ENCODE measurements at regions not wholly inside any gene's neighbourhood (a gene's known extent, or its start where the extent isn't known, plus 50 kb on each side); places are given as distances from the start of the nearest gene placed in this dataset.

DNA sequence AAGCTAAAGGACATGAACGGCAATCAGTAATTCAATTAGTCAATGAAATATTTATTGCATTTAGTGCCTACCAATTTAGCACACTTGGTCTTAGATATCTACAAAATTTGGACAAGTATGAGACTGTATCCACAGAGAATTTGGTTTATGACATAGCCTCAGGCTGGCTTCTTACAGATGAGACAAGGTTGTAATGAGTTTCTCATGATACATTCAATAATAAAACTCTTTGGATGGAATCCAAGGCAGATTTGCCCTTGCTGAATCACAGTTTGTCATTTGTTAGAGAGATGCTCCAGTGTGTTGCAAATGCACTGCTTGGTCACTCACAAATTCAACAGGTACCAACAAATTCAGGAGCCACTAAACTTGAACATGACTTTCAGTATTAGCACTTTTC lies 162.5 kb downstream of the GPR37 start (continued):
- TF ChIP-seq, protein P1, sequence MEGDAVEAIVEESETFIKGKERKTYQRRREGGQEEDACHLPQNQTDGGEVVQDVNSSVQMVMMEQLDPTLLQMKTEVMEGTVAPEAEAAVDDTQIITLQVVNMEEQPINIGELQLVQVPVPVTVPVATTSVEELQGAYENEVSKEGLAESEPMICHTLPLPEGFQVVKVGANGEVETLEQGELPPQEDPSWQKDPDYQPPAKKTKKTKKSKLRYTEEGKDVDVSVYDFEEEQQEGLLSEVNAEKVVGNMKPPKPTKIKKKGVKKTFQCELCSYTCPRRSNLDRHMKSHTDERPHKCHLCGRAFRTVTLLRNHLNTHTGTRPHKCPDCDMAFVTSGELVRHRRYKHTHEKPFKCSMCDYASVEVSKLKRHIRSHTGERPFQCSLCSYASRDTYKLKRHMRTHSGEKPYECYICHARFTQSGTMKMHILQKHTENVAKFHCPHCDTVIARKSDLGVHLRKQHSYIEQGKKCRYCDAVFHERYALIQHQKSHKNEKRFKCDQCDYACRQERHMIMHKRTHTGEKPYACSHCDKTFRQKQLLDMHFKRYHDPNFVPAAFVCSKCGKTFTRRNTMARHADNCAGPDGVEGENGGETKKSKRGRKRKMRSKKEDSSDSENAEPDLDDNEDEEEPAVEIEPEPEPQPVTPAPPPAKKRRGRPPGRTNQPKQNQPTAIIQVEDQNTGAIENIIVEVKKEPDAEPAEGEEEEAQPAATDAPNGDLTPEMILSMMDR (IDR thresholded peaks at IDR 0.05), result no peak
- no peak for TF ChIP-seq ESRRA (IDR thresholded peaks at IDR 0.05; ENCODE audit: borderline replicate concordance, low read length)
- TF ChIP-seq CHD2 (IDR thresholded peaks at IDR 0.05; ENCODE audit: low read length, partially characterized antibody), result no peak

DNA sequence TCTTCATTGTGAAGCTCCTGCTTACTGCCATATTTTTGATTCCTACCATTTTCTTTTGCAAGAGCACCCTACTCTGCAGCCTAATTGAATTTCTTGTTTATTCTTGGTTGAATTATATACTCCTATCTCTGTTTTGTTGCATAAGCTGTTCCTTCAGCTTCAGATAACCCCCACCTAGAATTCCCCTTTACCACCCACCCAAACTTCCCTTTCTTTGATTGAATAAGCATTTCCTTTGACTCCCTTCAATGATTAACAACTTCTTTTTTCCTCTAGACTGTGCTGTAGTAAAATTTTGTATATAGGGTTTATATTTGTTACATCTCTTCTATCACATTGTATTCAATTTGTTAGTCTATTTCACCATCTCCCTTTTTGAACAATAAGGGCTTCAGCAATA lies 168.1 kb downstream of the GPR37 start:
- Histone ChIP-seq H3K4me3 (no peak overlapping the region), H3K4me2 (no peak overlapping the region), H3K9me3 (no peaks in the 10 kb centered on the region), H3K4me1 (no peaks in the 10 kb centered on the region), H3K27ac (no peak overlapping the region)
- FAIRE-seq (no peak), DNase-seq (ENCODE audit: low read depth in 1 of 2, low spot score in 1 of 2) (no peak), ATAC-seq (no peak)
- ChIA-PET CTCF (no interaction called here), POLR2A (no interaction called here)
- TF ChIP-seq EP300 (IDR thresholded peaks at IDR 0.05), result no peak
- no peak for TF ChIP-seq FOXS1 (CRISPR knock-in tag; IDR thresholded peaks at IDR 0.05)
- TF ChIP-seq, protein P2, sequence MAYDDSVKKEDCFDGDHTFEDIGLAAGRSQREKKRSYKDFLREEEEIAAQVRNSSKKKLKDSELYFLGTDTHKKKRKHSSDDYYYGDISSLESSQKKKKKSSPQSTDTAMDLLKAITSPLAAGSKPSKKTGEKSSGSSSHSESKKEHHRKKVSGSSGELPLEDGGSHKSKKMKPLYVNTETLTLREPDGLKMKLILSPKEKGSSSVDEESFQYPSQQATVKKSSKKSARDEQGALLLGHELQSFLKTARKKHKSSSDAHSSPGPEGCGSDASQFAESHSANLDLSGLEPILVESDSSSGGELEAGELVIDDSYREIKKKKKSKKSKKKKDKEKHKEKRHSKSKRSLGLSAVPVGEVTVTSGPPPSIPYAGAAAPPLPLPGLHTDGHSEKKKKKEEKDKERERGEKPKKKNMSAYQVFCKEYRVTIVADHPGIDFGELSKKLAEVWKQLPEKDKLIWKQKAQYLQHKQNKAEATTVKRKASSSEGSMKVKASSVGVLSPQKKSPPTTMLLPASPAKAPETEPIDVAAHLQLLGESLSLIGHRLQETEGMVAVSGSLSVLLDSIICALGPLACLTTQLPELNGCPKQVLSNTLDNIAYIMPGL (CRISPR knock-in tag; IDR thresholded peaks at IDR 0.05; ENCODE audit: borderline replicate concordance), result no peak
- TF ChIP-seq ZSCAN20 (CRISPR knock-in tag; IDR thresholded peaks at IDR 0.05), result no peak
- no peak for TF ChIP-seq CBX8 (IDR thresholded peaks at IDR 0.05)
- TF ChIP-seq MAZ (IDR thresholded peaks at IDR 0.05; ENCODE audit: borderline replicate concordance, low read depth, low read length), result no peak
- TF ChIP-seq KDM1A (IDR thresholded peaks at IDR 0.05; ENCODE audit: low read depth), result no peak
- no peak for TF ChIP-seq NFE2L2 (conservative IDR thresholded peaks at IDR 0.05; ENCODE audit: low read length)
- TF ChIP-seq EHMT2 (IDR thresholded peaks at IDR 0.05; ENCODE audit: low read depth), result no peak
- TF ChIP-seq SMC3 (IDR thresholded peaks at IDR 0.05), result no peak
- TF ChIP-seq MAFK (IDR thresholded peaks at IDR 0.05; ENCODE audit: partially characterized antibody), result no peak
- no peak for TF ChIP-seq TFCP2L1 (CRISPR knock-in tag; IDR thresholded peaks at IDR 0.05)
- no peak for TF ChIP-seq CHD2 (IDR thresholded peaks at IDR 0.05; ENCODE audit: low read length, partially characterized antibody)
- TF ChIP-seq SREBF2 (IDR thresholded peaks at IDR 0.05), result no peak
- TF ChIP-seq, protein P1 (IDR thresholded peaks at IDR 0.05), result no peak
- no peak for TF ChIP-seq POLR2AphosphoS2 (conservative IDR thresholded peaks at IDR 0.05; ENCODE audit: low read length)
- no peak for TF ChIP-seq HEYL (CRISPR knock-in tag; IDR thresholded peaks at IDR 0.05)
- no peak for TF ChIP-seq KDM5A (IDR thresholded peaks at IDR 0.05)
- TF ChIP-seq, protein P3, sequence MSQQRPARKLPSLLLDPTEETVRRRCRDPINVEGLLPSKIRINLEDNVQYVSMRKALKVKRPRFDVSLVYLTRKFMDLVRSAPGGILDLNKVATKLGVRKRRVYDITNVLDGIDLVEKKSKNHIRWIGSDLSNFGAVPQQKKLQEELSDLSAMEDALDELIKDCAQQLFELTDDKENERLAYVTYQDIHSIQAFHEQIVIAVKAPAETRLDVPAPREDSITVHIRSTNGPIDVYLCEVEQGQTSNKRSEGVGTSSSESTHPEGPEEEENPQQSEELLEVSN (IDR thresholded peaks at IDR 0.05; ENCODE audit: borderline replicate concordance, low read depth), result no peak

DNA sequence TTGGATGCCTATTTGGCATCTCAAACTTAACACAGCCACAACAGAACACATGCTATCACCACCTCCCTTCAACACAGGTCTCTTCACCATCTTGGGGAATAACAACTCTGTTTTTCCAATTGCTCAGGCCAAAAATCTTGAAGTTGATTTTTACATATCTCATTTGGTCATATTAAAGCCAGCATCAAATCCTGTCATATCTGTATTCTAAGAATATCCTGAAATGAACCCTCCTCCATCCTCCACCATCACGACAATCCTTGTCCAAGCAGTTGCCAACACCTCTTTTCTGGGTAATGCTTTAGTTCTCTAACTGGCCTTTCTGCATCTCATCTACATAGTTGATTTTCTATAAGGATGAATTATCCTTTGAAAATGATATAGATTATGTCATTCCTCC lies 168.7 kb downstream of the GPR37 start:
- ChIA-PET POLR2A (no interaction called here), CTCF (no interaction called here)
- DNase-seq (ENCODE audit: low read depth in 1 of 2, low spot score in 1 of 2) (no peak), FAIRE-seq (no peak), ATAC-seq (no peak)
- Histone ChIP-seq H3K4me1 (no peaks in the 10 kb centered on the region), H3K27ac (no peak overlapping the region), H3K4me3 (no peak overlapping the region), H3K4me2 (no peak overlapping the region), H3K9me3 (no peaks in the 10 kb centered on the region)
- 44% methylated on average over 1 of the region's 1 CpG for WGBS (ENCODE audit: missing lambda C conversion rate)
- TF ChIP-seq, protein P3 (IDR thresholded peaks at IDR 0.05; ENCODE audit: borderline replicate concordance, low read depth), result no peak
- TF ChIP-seq, protein P1 (IDR thresholded peaks at IDR 0.05), result no peak
- TF ChIP-seq FOSL2 (IDR thresholded peaks at IDR 0.05) (no peak), FOSL2 (CRISPR knock-in tag; IDR thresholded peaks at IDR 0.05) (no peak), CBX8 (IDR thresholded peaks at IDR 0.05) (no peak), RCOR1 (IDR thresholded peaks at IDR 0.05; ENCODE audit: low read depth, low read length) (no peak), FOSB (CRISPR knock-in tag; IDR thresholded peaks at IDR 0.05) (no peak), NPAS2 (CRISPR knock-in tag; IDR thresholded peaks at IDR 0.05; ENCODE audit: borderline replicate concordance) (no peak), MYC (IDR thresholded peaks at IDR 0.05; ENCODE audit: borderline replicate concordance, low read length) (no peak)
- TF ChIP-seq, protein P4, sequence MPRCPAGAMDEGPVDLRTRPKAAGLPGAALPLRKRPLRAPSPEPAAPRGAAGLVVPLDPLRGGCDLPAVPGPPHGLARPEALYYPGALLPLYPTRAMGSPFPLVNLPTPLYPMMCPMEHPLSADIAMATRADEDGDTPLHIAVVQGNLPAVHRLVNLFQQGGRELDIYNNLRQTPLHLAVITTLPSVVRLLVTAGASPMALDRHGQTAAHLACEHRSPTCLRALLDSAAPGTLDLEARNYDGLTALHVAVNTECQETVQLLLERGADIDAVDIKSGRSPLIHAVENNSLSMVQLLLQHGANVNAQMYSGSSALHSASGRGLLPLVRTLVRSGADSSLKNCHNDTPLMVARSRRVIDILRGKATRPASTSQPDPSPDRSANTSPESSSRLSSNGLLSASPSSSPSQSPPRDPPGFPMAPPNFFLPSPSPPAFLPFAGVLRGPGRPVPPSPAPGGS (IDR thresholded peaks at IDR 0.05), result no peak

All from A549 (cell line).